ENCODE measurements at regions not wholly inside any gene's neighbourhood (a gene's known extent, or its start where the extent isn't known, plus 50 kb on each side); places are given as distances from the start of the nearest gene placed in this dataset.

DNA sequence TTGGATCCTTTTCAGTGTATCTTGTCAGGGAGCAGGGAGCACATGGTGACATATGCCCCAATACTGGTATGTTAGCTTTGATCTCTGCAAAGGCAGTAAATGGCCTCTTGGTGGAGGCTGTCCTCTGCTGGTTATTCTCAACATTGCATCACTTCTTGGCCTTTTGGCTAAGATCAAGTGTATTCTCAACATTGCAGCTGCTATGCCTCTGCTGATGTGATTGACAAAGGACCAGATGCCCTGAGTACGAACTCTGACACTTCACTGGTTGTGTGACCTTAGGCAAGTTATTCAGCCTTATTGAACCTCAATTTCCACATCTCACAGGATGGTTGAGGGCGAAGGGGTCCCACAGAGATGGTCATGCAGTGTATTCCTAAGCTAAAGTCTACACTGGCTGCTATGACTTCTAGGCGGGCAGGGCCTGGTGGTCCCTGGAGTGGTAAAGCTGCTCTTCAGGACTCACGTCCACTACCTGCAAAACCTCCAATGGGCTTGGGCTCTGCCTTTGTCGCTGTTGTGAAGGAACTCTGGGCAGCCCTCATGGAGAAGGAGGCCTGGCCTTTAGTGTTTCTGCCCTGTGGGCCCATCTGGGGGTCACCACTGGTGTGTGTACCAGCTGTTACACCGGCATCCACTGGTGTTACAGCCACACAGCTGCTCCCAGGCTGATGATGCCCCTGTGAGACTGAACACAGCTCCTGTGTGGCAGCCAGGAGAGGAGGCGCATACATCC, 64.8 kb downstream of the DNTTIP2 start:
- TF ChIP-seq, protein P1, sequence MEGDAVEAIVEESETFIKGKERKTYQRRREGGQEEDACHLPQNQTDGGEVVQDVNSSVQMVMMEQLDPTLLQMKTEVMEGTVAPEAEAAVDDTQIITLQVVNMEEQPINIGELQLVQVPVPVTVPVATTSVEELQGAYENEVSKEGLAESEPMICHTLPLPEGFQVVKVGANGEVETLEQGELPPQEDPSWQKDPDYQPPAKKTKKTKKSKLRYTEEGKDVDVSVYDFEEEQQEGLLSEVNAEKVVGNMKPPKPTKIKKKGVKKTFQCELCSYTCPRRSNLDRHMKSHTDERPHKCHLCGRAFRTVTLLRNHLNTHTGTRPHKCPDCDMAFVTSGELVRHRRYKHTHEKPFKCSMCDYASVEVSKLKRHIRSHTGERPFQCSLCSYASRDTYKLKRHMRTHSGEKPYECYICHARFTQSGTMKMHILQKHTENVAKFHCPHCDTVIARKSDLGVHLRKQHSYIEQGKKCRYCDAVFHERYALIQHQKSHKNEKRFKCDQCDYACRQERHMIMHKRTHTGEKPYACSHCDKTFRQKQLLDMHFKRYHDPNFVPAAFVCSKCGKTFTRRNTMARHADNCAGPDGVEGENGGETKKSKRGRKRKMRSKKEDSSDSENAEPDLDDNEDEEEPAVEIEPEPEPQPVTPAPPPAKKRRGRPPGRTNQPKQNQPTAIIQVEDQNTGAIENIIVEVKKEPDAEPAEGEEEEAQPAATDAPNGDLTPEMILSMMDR (IDR thresholded peaks at IDR 0.05): peak; percentile 88 to 98 (median 94)
- no peak for TF ChIP-seq POLR2A (IDR thresholded peaks at IDR 0.05)

Data from testis (tissue), 2 donors.